Activated gamma-delta T cell treated with Interleukin-2 at 50 U/mL for 16 hours (primary cell): ENCODE measurements at regions not wholly inside any gene's neighbourhood (a gene's known extent, or its start where the extent isn't known, plus 50 kb on each side); places are given as distances from the start of the nearest gene placed in this dataset.
"Not testable (repeated sequence)": the region's sequence is repeated elsewhere in the genome, so short reads cannot be mapped to it uniquely, and the experiment has no call there.

Experiments used
- DNase-seq: peaks from one replicate; pipeline ENCODE4 v3.0.0-alpha.2; 2020

GRCh38 chr7:93048136-93048930 is 69.4 kb downstream of the SAMD9 start:
- no peak for DNase-seq

GRCh38 chr7:93047514-93048099 is 70.2 kb downstream of the SAMD9 start:
- no peak for DNase-seq

GRCh38 chr7:93046641-93047040 is 71.1 kb downstream of the SAMD9 start:
- DNase-seq, result no peak

- DNase-seq, result no peak
Measured at GRCh38 chr7:93044147-93044810, 73.5 kb downstream of the SAMD9 start.

GRCh38 chr7:93043385-93043985 is 74.3 kb downstream of the SAMD9 start:
- no peak for DNase-seq

- no peak for DNase-seq
Measured at GRCh38 chr7:93040355-93040754, 77.4 kb downstream of the SAMD9 start.

GRCh38 chr7:93039786-93040185 is 78.0 kb downstream of the SAMD9 start:
- DNase-seq, result no peak

- DNase-seq, result no peak
Measured at GRCh38 chr7:93039282-93039681, 78.5 kb downstream of the SAMD9 start.

- no peak for DNase-seq
Measured at GRCh38 chr7:93036807-93037206, 81.0 kb downstream of the SAMD9 start.

GRCh38 chr7:93036149-93036640 is 81.6 kb downstream of the SAMD9 start:
- DNase-seq, result no peak

- DNase-seq, result no peak
Measured at GRCh38 chr7:93031795-93032194, 86.0 kb downstream of the SAMD9 start.

GRCh38 chr7:93030605-93031225 is 87.1 kb downstream of the SAMD9 start:
- DNase-seq, result no peak

- no peak for DNase-seq
Measured at GRCh38 chr7:93029056-93029455, 88.7 kb downstream of the SAMD9 start.

GRCh38 chr7:93028610-93029009 is 89.2 kb downstream of the SAMD9 start:
- DNase-seq, result no peak

- no peak for DNase-seq
Measured at GRCh38 chr7:93027044-93027443, 90.7 kb downstream of the SAMD9 start.

GRCh38 chr7:93026425-93026824 is 91.4 kb downstream of the SAMD9 start:
- no peak for DNase-seq

GRCh38 chr7:93025389-93025788 is 92.4 kb downstream of the SAMD9 start:
- no peak for DNase-seq

- DNase-seq, result not testable (repeated sequence)
Measured at GRCh38 chr7:93022931-93023478, 94.8 kb downstream of the SAMD9 start.

- no peak for DNase-seq
Measured at GRCh38 chr7:93021748-93022147, 96.0 kb downstream of the SAMD9 start.

- no peak for DNase-seq
Measured at GRCh38 chr7:93018716-93019115, 99.1 kb downstream of the SAMD9 start.

- no peak for DNase-seq
Measured at GRCh38 chr7:93016681-93017381, 100.9 kb downstream of the SAMD9 start.
